ENCODE measurements at regions not wholly inside any gene's neighbourhood (a gene's known extent, or its start where the extent isn't known, plus 50 kb on each side); places are given as distances from the start of the nearest gene placed in this dataset.

- no peak for TF ChIP-seq JUND (IDR thresholded peaks at IDR 0.05; ENCODE audit: low read depth)
- in situ Hi-C loops (cut with HindIII; ENCODE audit: low pct_unique_long_range_greater_than_20kb, low sequenced_read_pairs), result no loop called here
- no peak for DNase-seq (ENCODE audit: low read depth in 1 of 2, low spot score in 1 of 2)
Observed at GRCh38 chr2:11097038-11097720, 58.1 kb upstream of the SLC66A3 start.

- in situ Hi-C loops (cut with HindIII; ENCODE audit: low pct_unique_long_range_greater_than_20kb, low sequenced_read_pairs), result no loop called here
- no peak for TF ChIP-seq JUND (IDR thresholded peaks at IDR 0.05; ENCODE audit: low read depth)
- no peak for DNase-seq (ENCODE audit: low read depth in 1 of 2, low spot score in 1 of 2)
Observed at GRCh38 chr2:11097854-11098387, 57.3 kb upstream of the SLC66A3 start.

- in situ Hi-C loops (cut with HindIII; ENCODE audit: low pct_unique_long_range_greater_than_20kb, low sequenced_read_pairs), result no loop called here
- peak in 1 of 2 experiments; percentile 70 for DNase-seq (ENCODE audit: low read depth in 1 of 2, low spot score in 1 of 2)
- no peak for TF ChIP-seq JUND (IDR thresholded peaks at IDR 0.05; ENCODE audit: low read depth)
Observed at GRCh38 chr2:11099122-11100065, 55.9 kb upstream of the SLC66A3 start.

GRCh38 chr2:11100130-11100529 is 55.1 kb upstream of the SLC66A3 start:
- no peak for TF ChIP-seq JUND (IDR thresholded peaks at IDR 0.05; ENCODE audit: low read depth)
- no peak for DNase-seq (ENCODE audit: low read depth in 1 of 2, low spot score in 1 of 2)
- in situ Hi-C loops (cut with HindIII; ENCODE audit: low pct_unique_long_range_greater_than_20kb, low sequenced_read_pairs), result no loop called here

- in situ Hi-C loops (cut with HindIII; ENCODE audit: low pct_unique_long_range_greater_than_20kb, low sequenced_read_pairs), result no loop called here
- TF ChIP-seq JUND (IDR thresholded peaks at IDR 0.05; ENCODE audit: low read depth), result no peak
- DNase-seq (ENCODE audit: low read depth in 1 of 2, low spot score in 1 of 2), result no peak
Observed at GRCh38 chr2:11100976-11101375, 54.3 kb upstream of the SLC66A3 start.

- TF ChIP-seq JUND (IDR thresholded peaks at IDR 0.05; ENCODE audit: low read depth), result no peak
- DNase-seq (ENCODE audit: low read depth in 1 of 2, low spot score in 1 of 2), result no peak
- in situ Hi-C loops (cut with HindIII; ENCODE audit: low pct_unique_long_range_greater_than_20kb, low sequenced_read_pairs), result no loop called here
Observed at GRCh38 chr2:11101430-11101829, 53.8 kb upstream of the SLC66A3 start.

- no peak for TF ChIP-seq JUND (IDR thresholded peaks at IDR 0.05; ENCODE audit: low read depth)
- in situ Hi-C loops (cut with HindIII; ENCODE audit: low pct_unique_long_range_greater_than_20kb, low sequenced_read_pairs), result no loop called here
- no peak for DNase-seq (ENCODE audit: low read depth in 1 of 2, low spot score in 1 of 2)
Observed at GRCh38 chr2:11102466-11102865, 52.8 kb upstream of the SLC66A3 start.

- in situ Hi-C loops (cut with HindIII; ENCODE audit: low pct_unique_long_range_greater_than_20kb, low sequenced_read_pairs), result no loop called here
- TF ChIP-seq JUND (IDR thresholded peaks at IDR 0.05; ENCODE audit: low read depth), result no peak
- DNase-seq (ENCODE audit: low read depth in 1 of 2, low spot score in 1 of 2), result no peak
Observed at GRCh38 chr2:11102956-11103860, 52.1 kb upstream of the SLC66A3 start.

GRCh38 chr2:11103984-11104793 is 51.1 kb upstream of the SLC66A3 start:
- DNase-seq (ENCODE audit: low read depth in 1 of 2, low spot score in 1 of 2), result peak in 1 of 2 experiments; percentile 39
- no peak; the same call in 1 of the 2 replicates for TF ChIP-seq JUND (IDR thresholded peaks at IDR 0.05; ENCODE audit: low read depth)
- in situ Hi-C loops (cut with HindIII; ENCODE audit: low pct_unique_long_range_greater_than_20kb, low sequenced_read_pairs), result no loop called here

- in situ Hi-C loops (cut with HindIII; ENCODE audit: low pct_unique_long_range_greater_than_20kb, low sequenced_read_pairs), result no loop called here
- DNase-seq (ENCODE audit: low read depth in 1 of 2, low spot score in 1 of 2), result no peak
- no peak for TF ChIP-seq JUND (IDR thresholded peaks at IDR 0.05; ENCODE audit: low read depth)
Observed at GRCh38 chr2:11104794-11105660, 50.2 kb upstream of the SLC66A3 start.
